OCI-LY3 (cell line): ENCODE measurements at regions not wholly inside any gene's neighbourhood (a gene's known extent, or its start where the extent isn't known, plus 50 kb on each side); places are given as distances from the start of the nearest gene placed in this dataset.

Source experiments
- CTCF ChIP-seq: fragments of 200-600, 300-600 bp; sonication (generic); IDR thresholded peaks from 2 replicates; pipeline ENCODE4 v1.5.1; 2014; ENCODE audit warnings: antibody characterized with exemption, low read length, low read depth
- EZH2phosphoT487 ChIP-seq: fragments of 200-600 bp; shearing (Covaris generic); IDR thresholded peaks from 2 replicates; pipeline ENCODE4 v1.6.1; 2018; ENCODE audit warnings: antibody characterized with exemption, mixed run types, low read depth

DNA sequence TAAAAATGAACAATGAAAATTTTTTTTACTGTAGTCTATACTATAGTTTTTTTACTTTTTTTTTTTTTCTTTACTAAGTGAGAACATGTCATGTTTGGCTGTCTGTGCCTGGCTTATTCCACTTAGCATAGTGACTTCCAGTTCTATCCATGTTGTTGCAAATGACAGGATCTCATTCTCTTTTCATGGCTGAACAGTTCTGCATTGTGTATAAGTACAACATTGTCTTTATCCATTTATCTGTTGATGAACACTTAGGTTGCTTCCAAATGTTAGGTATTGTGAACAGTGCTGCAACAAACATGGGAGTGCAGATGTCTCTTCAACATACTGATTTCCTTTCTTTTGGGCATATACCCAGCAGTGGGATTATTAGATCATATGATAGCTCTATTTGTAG lies 88.1 kb upstream of the CCDC90B start:
- TF ChIP-seq CTCF (no peak), EZH2phosphoT487 (no peak)
